IMR-90 (cell line): ENCODE measurements at regions not wholly inside any gene's neighbourhood (a gene's known extent, or its start where the extent isn't known, plus 50 kb on each side); places are given as distances from the start of the nearest gene placed in this dataset.
A peak's percentile ranks its signal among the peaks of the same experiment; 100 is the strongest.

ENCODE experiments used
- ATAC-seq: fragments of 200-7000 bp; cut with Tn5 transposase; 2 replicates; pipeline ENCODE4 v1.9.1; 2020; ENCODE audit warnings: low read depth, mild to moderate bottlenecking, moderate library complexity
- BruUV-seq: library from RNA; stranded (reverse); fragments of 400-500 nt; replicated peaks from 2 replicates; lab custom pipeline; 2021; lab: Mats Ljungman, UMichigan
- CTCF ChIA-PET: fragments of 300-600 bp; formaldehyde crosslinking; extraction: SDS; loops from one replicate; lab custom pipeline; 2021; ENCODE audit warnings: antibody characterized with exemption; lab: Yijun Ruan, JAX
- POLR2A ChIA-PET: fragments of 300-600 bp; sonication (Branson Sonifier 250); formaldehyde crosslinking; loops from one replicate; lab custom pipeline; 2022; ENCODE audit warnings: antibody characterized with exemption; ENCODE audit not compliant: unreplicated experiment; lab: Charles Lee
- DNase-seq: peaks from one replicate; pipeline ENCODE4 v3.0.0; 2013
- H2AFZ ChIP-seq: replicated peaks from 2 replicates; pipeline ENCODE3; 2013; ENCODE audit warnings: low read length, mild to moderate bottlenecking; ENCODE audit not compliant: poor library complexity
- H2AK5ac ChIP-seq: 2 replicates; pipeline ENCODE4 v1.6.1; 2013; ENCODE audit warnings: low read depth, low read length, inconsistent platforms
- H2AK9ac ChIP-seq: replicated peaks from 2 replicates; pipeline ENCODE3; 2013; ENCODE audit warnings: mild to moderate bottlenecking, low read depth, low read length, moderate library complexity; ENCODE audit not compliant: poor library complexity
- H2BK120ac ChIP-seq: 2 replicates; pipeline ENCODE4 v1.6.1; 2013; ENCODE audit warnings: low read depth, low read length, inconsistent platforms
- H2BK15ac ChIP-seq: 3 replicates; pipeline ENCODE4 v1.6.1; 2013; ENCODE audit warnings: low read depth, low read length, inconsistent platforms
- H2BK20ac ChIP-seq: 2 replicates; pipeline ENCODE4 v1.6.1; 2013; ENCODE audit warnings: low read depth, mild to moderate bottlenecking, inconsistent platforms, low read length, moderate library complexity
- H2BK5ac ChIP-seq: 2 replicates; pipeline ENCODE4 v1.6.1; 2013; ENCODE audit warnings: mild to moderate bottlenecking, low read depth, low read length, inconsistent platforms; ENCODE audit not compliant: poor library complexity, severe bottlenecking
- H3K14ac ChIP-seq: replicated peaks from 2 replicates; pipeline ENCODE4 v1.6.1; 2013; ENCODE audit warnings: low read depth, low read length, inconsistent platforms
- H3K18ac ChIP-seq: 2 replicates; pipeline ENCODE4 v1.6.1; 2013; ENCODE audit warnings: low read depth, low read length, control low read depth
- H3K23ac ChIP-seq: 2 replicates; pipeline ENCODE4 v1.6.1; 2013; ENCODE audit warnings: low read depth, low read length, inconsistent platforms
- H3K27ac ChIP-seq: 2 replicates; pipeline ENCODE4 v1.5.1; 2013; ENCODE audit warnings: mild to moderate bottlenecking, control low read depth, low read length; ENCODE audit not compliant: insufficient read depth
- H3K27me3 ChIP-seq: 2 replicates; pipeline ENCODE4 v1.6.1; 2013; ENCODE audit warnings: low read length; ENCODE audit not compliant: control insufficient read depth, insufficient read depth
- H3K36me3 ChIP-seq: 2 replicates; pipeline ENCODE4 v1.6.1; 2013; ENCODE audit warnings: low read length, mixed read lengths; ENCODE audit not compliant: control insufficient read depth, insufficient read depth
- H3K4ac ChIP-seq: 2 replicates; pipeline ENCODE4 v1.6.1; 2013; ENCODE audit warnings: low read depth, low read length, inconsistent platforms
- H3K4me1 ChIP-seq: 2 replicates; pipeline ENCODE4 v1.6.1; 2013; ENCODE audit warnings: low read length, mixed read lengths; ENCODE audit not compliant: control insufficient read depth, insufficient read depth
- H3K4me2 ChIP-seq: 2 replicates; pipeline ENCODE4 v1.6.1; 2013; ENCODE audit warnings: low read depth, mild to moderate bottlenecking, control low read depth, low read length, moderate library complexity
- H3K4me3 ChIP-seq: 2 replicates; pipeline ENCODE4 v1.5.1; 2013; ENCODE audit warnings: low read depth, mild to moderate bottlenecking, control low read depth, low read length, moderate library complexity; ENCODE audit not compliant: insufficient read depth
- H3K56ac ChIP-seq: 2 replicates; pipeline ENCODE4 v1.6.1; 2013; ENCODE audit warnings: low read length, inconsistent platforms; ENCODE audit not compliant: insufficient read depth; ENCODE audit errors: extremely low read depth
- H3K79me1 ChIP-seq, 2 experiments: 2 replicates each; pipeline ENCODE4 v1.6.1; 2013; ENCODE audit warnings: low read length in 2 of 2, inconsistent platforms in 1 of 2, low read depth in 1 of 2
- H3K9ac ChIP-seq: 2 replicates; pipeline ENCODE4 v1.6.1; 2013; ENCODE audit warnings: low read depth, low read length, control low read depth
- H3K9me1 ChIP-seq: 2 replicates; pipeline ENCODE4 v1.6.1; 2013; ENCODE audit warnings: low read length, inconsistent platforms; ENCODE audit not compliant: insufficient read depth
- H3K9me3 ChIP-seq: 2 replicates; pipeline ENCODE4 v1.6.1; 2013; ENCODE audit warnings: low read length; ENCODE audit not compliant: control insufficient read depth, insufficient read depth
- H4K20me1 ChIP-seq: 2 replicates; pipeline ENCODE4 v1.6.1; 2013; ENCODE audit warnings: low read length, inconsistent platforms; ENCODE audit not compliant: insufficient read depth
- H4K5ac ChIP-seq: 2 replicates; pipeline ENCODE4 v1.6.1; 2013; ENCODE audit warnings: mild to moderate bottlenecking, low read depth, low read length, control low read depth
- H4K8ac ChIP-seq, 2 experiments: 2 replicates each; pipeline ENCODE4 v1.6.1; 2013; ENCODE audit warnings: low read depth in 2 of 2, low read length in 2 of 2, control low read depth in 1 of 2, inconsistent platforms in 1 of 2
- H4K91ac ChIP-seq: 2 replicates; pipeline ENCODE4 v1.6.1; 2013; ENCODE audit warnings: low read depth, low read length, inconsistent platforms; ENCODE audit not compliant: insufficient read depth
- BHLHE40 ChIP-seq: fragments of 150-350 bp; IDR thresholded peaks from 2 replicates; pipeline ENCODE4 v1.6.1; 2016; ENCODE audit warnings: mild to moderate bottlenecking, low read depth, low read length
- CEBPB ChIP-seq: IDR thresholded peaks from 2 replicates; pipeline ENCODE4 v1.6.1; 2012; ENCODE audit warnings: low read depth, low read length, improper control_type of control experiment
- ELK1 ChIP-seq: fragments of 150-350 bp; IDR thresholded peaks from 2 replicates; pipeline ENCODE4 v1.6.1; 2016; ENCODE audit warnings: low read depth, mild to moderate bottlenecking, low read length, moderate library complexity, borderline replicate concordance
- MAFK ChIP-seq: IDR thresholded peaks from 2 replicates; pipeline ENCODE4 v1.6.1; 2012; ENCODE audit warnings: low read depth, low read length, improper control_type of control experiment
- MXI1 ChIP-seq: IDR thresholded peaks from 2 replicates; pipeline ENCODE4 v1.6.1; 2012; ENCODE audit warnings: low read depth, mild to moderate bottlenecking, low read length, moderate library complexity, borderline replicate concordance
- NFE2L2 ChIP-seq: fragments of 150-350 bp; IDR thresholded peaks from 2 replicates; pipeline ENCODE4 v1.6.1; 2016; ENCODE audit warnings: low read depth, mild to moderate bottlenecking, low read length
- RAD21 ChIP-seq: IDR thresholded peaks from 2 replicates; pipeline ENCODE4 v1.6.1; 2012; ENCODE audit warnings: low read length, improper control_type of control experiment
- RCOR1 ChIP-seq: IDR thresholded peaks from 2 replicates; pipeline ENCODE4 v1.6.1; 2012; ENCODE audit warnings: mild to moderate bottlenecking, low read length, improper control_type of control experiment; ENCODE audit not compliant: insufficient replicate concordance
- RFX5 ChIP-seq: IDR thresholded peaks from 2 replicates; pipeline ENCODE4 v1.8.0; 2012; ENCODE audit warnings: low read depth, mild to moderate bottlenecking, low read length, moderate library complexity
- USF2 ChIP-seq: fragments of 150-350 bp; IDR thresholded peaks from 2 replicates; pipeline ENCODE4 v1.6.1; 2017; ENCODE audit warnings: mild to moderate bottlenecking, antibody characterized with exemption, low read length, low read depth
- WGBS, 2 experiments: methylation state at CpG; one replicate each; pipeline versions ENCODE4 v1.1.5 to v1.1.7; 2013; ENCODE audit warnings: missing lambda C conversion rate in 2 of 2; ENCODE audit not compliant: insufficient read length in 1 of 2; ENCODE audit errors: extremely low coverage in 2 of 2; 5-methylcytosine and 5-hydroxymethylcytosine counted together
- dilution Hi-C: fragments of 300-500 bp; cut with HindIII; formaldehyde crosslinking; loops from one replicate; pipeline ENCODE4 v1.14.3; 2018; ENCODE audit warnings: low sequenced_read_pairs; ENCODE audit not compliant: unreplicated experiment
- in situ Hi-C: fragments of 300-500 bp; cut with MboI; formaldehyde crosslinking; loops from 3 replicates; pipeline ENCODE4 v1.14.3; 2019; ENCODE audit warnings: low sequenced_read_pairs, inconsistent platforms, mixed read lengths
- intact Hi-C: fragments of 100-400 bp; cut with micrococcal nuclease; formaldehyde crosslinking; loops from 2 replicates; pipeline ENCODE4 v1.10.0; 2022

- H3K27ac ChIP-seq, result no peak overlapping the region
- H3K9me1 ChIP-seq, result no peaks in the 10 kb centered on the region; the same call in 1 of the 2 replicates
- BruUV-seq, result no TSS peak
- H2AFZ ChIP-seq, result peak overlapping the region; percentile 58
- dilution Hi-C loops (no loop called here), in situ Hi-C loops (no loop called here), intact Hi-C loops (no loop called here)
- no peak overlapping the region for H2AK9ac ChIP-seq
- no peak for TF ChIP-seq RCOR1
- no peak for TF ChIP-seq RFX5
- TF ChIP-seq NFE2L2, result no peak
- no peak for TF ChIP-seq USF2
- no peak for TF ChIP-seq MXI1
- TF ChIP-seq ELK1, result no peak
- no peak for TF ChIP-seq CEBPB
- TF ChIP-seq RAD21, result no peak
- no peak for TF ChIP-seq MAFK
- no peak for TF ChIP-seq BHLHE40
- DNase-seq (no peak), ATAC-seq (no peak)
- H4K8ac ChIP-seq, result no peak overlapping the region
- H3K4me2 ChIP-seq, result no peak overlapping the region
- no peaks in the 10 kb centered on the region; the same call in 1 of the 2 replicates for H3K27me3 ChIP-seq
- CTCF ChIA-PET, result no interaction called here
- no peak overlapping the region for H3K18ac ChIP-seq
- no peak overlapping the region for H3K23ac ChIP-seq
- H3K56ac ChIP-seq, result no peak overlapping the region
- H3K9me3 ChIP-seq, result 0 out of 2 replicates have a peak, but pooled peaks cover 2% of the 10 kb centered on the region
- no peak overlapping the region for H3K4ac ChIP-seq
- no peak overlapping the region for H2BK120ac ChIP-seq
- POLR2A ChIA-PET, result no interaction called here
- no peaks in the 10 kb centered on the region for H3K36me3 ChIP-seq
- H2BK15ac ChIP-seq, result no peak overlapping the region
- no peak overlapping the region for H2AK5ac ChIP-seq
- no peaks in the 10 kb centered on the region for H4K20me1 ChIP-seq
- H4K5ac ChIP-seq, result no peak overlapping the region
- 71% methylated on average over 1 of the region's 1 CpG; no CpG with 5 or more reads in 1 of the 2 experiments for WGBS, 2 experiments
- no peak overlapping the region for H3K9ac ChIP-seq
- H3K79me1 ChIP-seq, result no peaks in the 10 kb centered on the region
- H4K91ac ChIP-seq, result no peak overlapping the region
- no peaks in the 10 kb centered on the region for H3K4me1 ChIP-seq
- no peak overlapping the region for H3K4me3 ChIP-seq
- no peak overlapping the region for H2BK5ac ChIP-seq
- no peak overlapping the region for H3K14ac ChIP-seq
- H2BK20ac ChIP-seq, result no peak overlapping the region
Observed at GRCh38 chr4:3612934-3613333, 80.7 kb upstream of the LRPAP1 start.
